K562 (cell line): ENCODE measurements at regions not wholly inside any gene's neighbourhood (a gene's known extent, or its start where the extent isn't known, plus 50 kb on each side); places are given as distances from the start of the nearest gene placed in this dataset.

ENCODE experiments used
- ARID2 ChIP-seq: fragments of 450-650 bp; IDR thresholded peaks from 2 replicates; pipeline ENCODE4 v1.6.1; 2017; ENCODE audit warnings: antibody characterized with exemption, mild to moderate bottlenecking
- CEBPG ChIP-seq, 3 experiments: fragments of 200-800 bp in 1 of 3; sonication (Bioruptor generic) in 1 of 3; sonication (generic) in 1 of 3; formaldehyde crosslinking in 1 of 3; IDR thresholded peaks in 2 of 3; conservative IDR thresholded peaks in 1 of 3; 2 replicates each; pipeline versions ENCODE4 v1.6.1 to v1.8.0; 2016 to 2022; ENCODE audit warnings: missing compliant biosample characterization in 2 of 3, missing genetic modification characterization in 2 of 3, mild to moderate bottlenecking in 1 of 3, missing genetic modification reagents in 1 of 3
- CREB1 ChIP-seq, 2 experiments: sonication (generic) in 1 of 2; formaldehyde crosslinking in 1 of 2; IDR thresholded peaks; 2 replicates each; pipeline versions ENCODE4 v1.6.1 to v1.8.0; 2012 to 2022; ENCODE audit warnings: inconsistent platforms in 1 of 2, mild to moderate bottlenecking in 1 of 2, missing genetic modification reagents in 1 of 2, moderate library complexity in 1 of 2
- E2F6 ChIP-seq, 2 experiments: IDR thresholded peaks; 2 replicates each; pipeline ENCODE4 v1.6.1; 2011; ENCODE audit warnings: borderline replicate concordance in 1 of 2, control low read depth in 1 of 2, low read depth in 1 of 2, low read length in 1 of 2, mild to moderate bottlenecking in 1 of 2, mixed read lengths in 1 of 2, moderate library complexity in 1 of 2; ENCODE audit not compliant: insufficient read depth in 1 of 2, insufficient read length in 1 of 2, poor library complexity in 1 of 2, severe bottlenecking in 1 of 2; ENCODE audit errors: extremely low read depth in 1 of 2
- ELK3 ChIP-seq: fragments of 450-650 bp; formaldehyde crosslinking; IDR thresholded peaks from 2 replicates; pipeline ENCODE4 v1.4.0; 2020; ENCODE audit warnings: mild to moderate bottlenecking
- FOSL1 ChIP-seq: fragments of 200-800 bp; sonication (Bioruptor generic); conservative IDR thresholded peaks from 2 replicates; pipeline ENCODE4 v1.6.1; 2016; ENCODE audit warnings: missing genetic modification characterization, missing compliant biosample characterization
- FOXK2 ChIP-seq, 2 experiments: fragments of 450-650 bp; IDR thresholded peaks in 1 of 2; conservative IDR thresholded peaks in 1 of 2; 2 replicates each; pipeline ENCODE4 v1.6.1; 2016; ENCODE audit warnings: low read depth in 2 of 2, mild to moderate bottlenecking in 1 of 2
- HNRNPLL ChIP-seq: fragments of 200-400 bp; formaldehyde crosslinking; IDR thresholded peaks from 2 replicates; pipeline ENCODE4 v1.6.1; 2017; ENCODE audit warnings: low read length, low read depth, mild to moderate bottlenecking; ENCODE audit not compliant: poor library complexity, severe bottlenecking
- JUNB ChIP-seq: fragments of 450-650 bp; formaldehyde crosslinking; conservative IDR thresholded peaks from 2 replicates; pipeline ENCODE4 v1.4.0; 2020; ENCODE audit warnings: mild to moderate bottlenecking
- L3MBTL2 ChIP-seq: fragments of 450-650 bp; IDR thresholded peaks from 2 replicates; pipeline ENCODE4 v1.6.1; 2016; ENCODE audit warnings: mild to moderate bottlenecking, moderate library complexity
- MAFK ChIP-seq: IDR thresholded peaks from 2 replicates; pipeline ENCODE4 v1.6.1; 2011; ENCODE audit warnings: low read length, improper control_type of control experiment
- MAX ChIP-seq: sonication (generic); formaldehyde crosslinking; IDR thresholded peaks from 2 replicates; pipeline ENCODE4 v1.9.0; 2022; ENCODE audit warnings: mild to moderate bottlenecking, missing genetic modification reagents
- PCBP1 ChIP-seq: fragments of 200-400 bp; formaldehyde crosslinking; IDR thresholded peaks from 2 replicates; pipeline ENCODE4 v1.6.1; 2018; ENCODE audit warnings: mild to moderate bottlenecking, low read depth, low read length; ENCODE audit not compliant: poor library complexity, severe bottlenecking
- RCOR1 ChIP-seq, 2 experiments: IDR thresholded peaks; 2 replicates each; pipeline ENCODE4 v1.6.1; 2012; ENCODE audit warnings: low read depth in 2 of 2, low read length in 2 of 2, borderline replicate concordance in 1 of 2, improper control_type of control experiment in 1 of 2
- SIN3A ChIP-seq, 2 experiments: fragments of 150-350 bp in 1 of 2; IDR thresholded peaks; 2 replicates each; pipeline ENCODE4 v1.6.1; 2011 to 2016; ENCODE audit warnings: borderline replicate concordance in 2 of 2, low read depth in 2 of 2, low read length in 2 of 2, mild to moderate bottlenecking in 2 of 2, moderate library complexity in 2 of 2; ENCODE audit not compliant: control insufficient read depth in 1 of 2
- SRF ChIP-seq, 2 experiments: fragments of 250-450, 450-650 bp in 1 of 2; sonication (Bioruptor Pico) in 1 of 2; sonication (generic) in 1 of 2; formaldehyde crosslinking; IDR thresholded peaks; 2 replicates each; pipeline versions ENCODE4 v1.5.0 to v1.5.1; 2020 to 2022; ENCODE audit warnings: mild to moderate bottlenecking in 1 of 2, missing genetic modification reagents in 1 of 2
- TAF9B ChIP-seq: fragments of 450-650 bp; IDR thresholded peaks from 2 replicates; pipeline ENCODE4 v1.6.1; 2018; ENCODE audit warnings: mild to moderate bottlenecking; ENCODE audit not compliant: partially characterized antibody
- USF1 ChIP-seq: sonication (generic); formaldehyde crosslinking; IDR thresholded peaks from 2 replicates; pipeline ENCODE4 v1.9.0; 2022; ENCODE audit warnings: mild to moderate bottlenecking, missing genetic modification reagents
- TF ChIP-seq, protein P1 (sequence below): sonication (generic); formaldehyde crosslinking; IDR thresholded peaks from 2 replicates; pipeline ENCODE4 v1.5.0; 2020; ENCODE audit warnings: missing genetic modification reagents
- TF ChIP-seq, protein P2 (sequence below): sonication (generic); formaldehyde crosslinking; IDR thresholded peaks from 2 replicates; pipeline ENCODE4 v1.8.0; 2022; ENCODE audit warnings: missing genetic modification reagents, mild to moderate bottlenecking, moderate library complexity, borderline replicate concordance

DNA sequence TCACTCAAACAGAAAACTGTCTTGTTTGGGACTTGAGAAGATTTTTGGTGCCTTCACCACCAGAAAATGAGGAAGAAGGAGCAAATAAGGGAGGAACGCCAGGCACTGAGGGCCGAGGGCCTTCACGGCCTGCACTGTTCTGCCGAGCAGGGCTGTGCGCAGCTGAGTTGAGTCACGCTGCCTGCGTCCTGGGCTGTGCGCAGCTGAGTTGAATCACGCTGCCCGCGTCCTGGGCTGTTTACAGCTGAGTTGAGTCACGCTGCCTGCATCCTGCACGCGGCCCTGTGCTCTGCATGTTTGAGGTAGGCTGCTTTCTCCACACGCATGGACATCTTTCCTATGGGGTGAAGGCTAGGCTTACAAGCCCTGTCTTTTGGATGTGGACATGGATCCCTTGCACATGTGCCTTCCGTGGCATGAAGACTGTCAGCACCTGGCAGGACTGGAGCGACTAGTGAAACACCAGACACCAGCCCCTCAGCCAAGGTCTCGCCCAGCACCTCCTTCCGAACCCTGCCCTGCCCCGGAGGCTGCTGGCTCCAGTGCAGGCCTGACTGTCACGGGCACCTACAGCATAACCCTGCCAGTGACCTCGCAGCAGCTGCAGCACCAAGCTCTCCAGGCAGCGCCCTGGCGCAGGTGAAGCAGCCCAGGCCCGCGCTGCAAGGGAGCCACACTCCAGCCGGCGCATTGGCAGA is 96.7 kb downstream of the HTR5A start (continued):
- no peak for TF ChIP-seq ELK3
- TF ChIP-seq, protein P1, sequence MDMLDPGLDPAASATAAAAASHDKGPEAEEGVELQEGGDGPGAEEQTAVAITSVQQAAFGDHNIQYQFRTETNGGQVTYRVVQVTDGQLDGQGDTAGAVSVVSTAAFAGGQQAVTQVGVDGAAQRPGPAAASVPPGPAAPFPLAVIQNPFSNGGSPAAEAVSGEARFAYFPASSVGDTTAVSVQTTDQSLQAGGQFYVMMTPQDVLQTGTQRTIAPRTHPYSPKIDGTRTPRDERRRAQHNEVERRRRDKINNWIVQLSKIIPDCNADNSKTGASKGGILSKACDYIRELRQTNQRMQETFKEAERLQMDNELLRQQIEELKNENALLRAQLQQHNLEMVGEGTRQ (CRISPR knock-in tag), result peak; percentile 48
- peak; percentile 30; the same call in 1 of the 2 replicates for TF ChIP-seq MAFK
- TF ChIP-seq HNRNPLL, result peak; percentile 59
- TF ChIP-seq PCBP1, result no peak
- TF ChIP-seq FOSL1, result peak; percentile 99
- TF ChIP-seq, protein P2, sequence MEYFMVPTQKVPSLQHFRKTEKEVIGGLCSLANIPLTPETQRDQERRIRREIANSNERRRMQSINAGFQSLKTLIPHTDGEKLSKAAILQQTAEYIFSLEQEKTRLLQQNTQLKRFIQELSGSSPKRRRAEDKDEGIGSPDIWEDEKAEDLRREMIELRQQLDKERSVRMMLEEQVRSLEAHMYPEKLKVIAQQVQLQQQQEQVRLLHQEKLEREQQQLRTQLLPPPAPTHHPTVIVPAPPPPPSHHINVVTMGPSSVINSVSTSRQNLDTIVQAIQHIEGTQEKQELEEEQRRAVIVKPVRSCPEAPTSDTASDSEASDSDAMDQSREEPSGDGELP, result peak; percentile 96
- TF ChIP-seq USF1 (CRISPR knock-in tag), result peak; percentile 79
- peak; percentile 47 for TF ChIP-seq CREB1 (IDR thresholded peaks at IDR 0.05)
- no peak for TF ChIP-seq CREB1 (CRISPR knock-in tag; IDR thresholded peaks at IDR 0.05)
- peak; percentile 59; the same call in 1 of the 2 replicates for TF ChIP-seq L3MBTL2
- TF ChIP-seq JUNB, result no peak
- TF ChIP-seq SRF (CRISPR knock-in tag; IDR thresholded peaks at IDR 0.05), result no peak
- TF ChIP-seq SIN3A (IDR thresholded peaks at IDR 0.05; ENCODE audit: borderline replicate concordance in 2 of 2, control insufficient read depth in 1 of 2, low read depth in 2 of 2, low read length in 2 of 2), result peak in 1 of 2 experiments; percentile 74; a peak in 1 of 4 replicates
- TF ChIP-seq FOXK2 (conservative IDR thresholded peaks at IDR 0.05 in 1 of 2, IDR thresholded peaks at IDR 0.05 in 1 of 2; ENCODE audit: low read depth in 2 of 2), result peak; percentile 73 to 83
- peak in 1 of 2 experiments; percentile 54 for TF ChIP-seq E2F6 (IDR thresholded peaks at IDR 0.05; ENCODE audit: borderline replicate concordance in 1 of 2, extremely low read depth in 1 of 2, insufficient read depth in 1 of 2, insufficient read length in 1 of 2, low read depth in 1 of 2, low read length in 1 of 2, poor library complexity in 1 of 2, severe bottlenecking in 1 of 2)
- TF ChIP-seq TAF9B, result peak; percentile 93
- no peak for TF ChIP-seq RCOR1 (IDR thresholded peaks at IDR 0.05; ENCODE audit: borderline replicate concordance in 1 of 2, low read depth in 2 of 2, low read length in 2 of 2)
- no peak for TF ChIP-seq ARID2
- TF ChIP-seq MAX (CRISPR knock-in tag), result peak; percentile 88
- TF ChIP-seq CEBPG (CRISPR knock-in tag; IDR thresholded peaks at IDR 0.05), result no peak
- TF ChIP-seq CEBPG (tag; conservative IDR thresholded peaks at IDR 0.05 in 1 of 2, IDR thresholded peaks at IDR 0.05 in 1 of 2), result peak in 1 of 2 experiments; percentile 39; a peak in 1 of 4 replicates
